H1 (cell line): ENCODE measurements at regions not wholly inside any gene's neighbourhood (a gene's known extent, or its start where the extent isn't known, plus 50 kb on each side); places are given as distances from the start of the nearest gene placed in this dataset.

ENCODE experiments used
- CTCF ChIA-PET: fragments of 300-600 bp; sonication (Branson Sonifier 250); formaldehyde crosslinking; loops from one replicate; lab custom pipeline; 2021; ENCODE audit not compliant: partially characterized antibody; lab: Charles Lee
- POLR2A ChIA-PET: fragments of 300-600 bp; sonication (Branson Sonifier 250); formaldehyde crosslinking; loops from one replicate; lab custom pipeline; 2021; ENCODE audit warnings: inconsistent platforms; ENCODE audit not compliant: partially characterized antibody; lab: Charles Lee
- DNase-seq, 2 experiments: peaks; one replicate each; pipeline versions ENCODE4 v3.0.0 to v3.0.0-alpha.2; 2010 to 2022; ENCODE audit warnings: low spot score in 2 of 2, low read depth in 1 of 2, mixed read lengths in 1 of 2
- FAIRE-seq: peaks from 2 replicates; lab custom pipeline; 2011; peaks lifted over from hg19 to GRCh38; lab: Jason Lieb, UNC
- H2AFZ ChIP-seq: 2 replicates; pipeline ENCODE4 v1.8.1; 2012; ENCODE audit warnings: low read length, inconsistent platforms
- H2AK5ac ChIP-seq: 2 replicates; pipeline ENCODE4 v1.6.1; 2013; ENCODE audit warnings: low read depth, low read length
- H2BK120ac ChIP-seq: replicated peaks from 2 replicates; pipeline ENCODE3; 2013; ENCODE audit warnings: low read depth, low read length, inconsistent platforms
- H2BK12ac ChIP-seq: 2 replicates; pipeline ENCODE4 v1.6.1; 2013; ENCODE audit warnings: low read depth, low read length
- H2BK15ac ChIP-seq: 2 replicates; pipeline ENCODE4 v1.6.1; 2013; ENCODE audit warnings: low read length
- H2BK20ac ChIP-seq: 2 replicates; pipeline ENCODE4 v1.6.1; 2013; ENCODE audit warnings: low read length
- H2BK5ac ChIP-seq: 2 replicates; pipeline ENCODE4 v1.6.1; 2013; ENCODE audit warnings: low read depth, low read length
- H3K14ac ChIP-seq: 2 replicates; pipeline ENCODE4 v1.6.1; 2013; ENCODE audit warnings: inconsistent platforms; ENCODE audit not compliant: insufficient read length
- H3K18ac ChIP-seq: 2 replicates; pipeline ENCODE4 v1.6.1; 2013; ENCODE audit warnings: low read length; ENCODE audit errors: extremely low read depth
- H3K23ac ChIP-seq: 2 replicates; pipeline ENCODE4 v1.6.1; 2013; ENCODE audit warnings: inconsistent platforms; ENCODE audit not compliant: insufficient read length
- H3K23me2 ChIP-seq: 2 replicates; pipeline ENCODE4 v1.6.1; 2013; ENCODE audit warnings: low read depth, low read length
- H3K27ac ChIP-seq: 2 replicates; pipeline ENCODE4 v1.6.1; 2011; ENCODE audit warnings: low read depth, low read length, inconsistent platforms
- H3K27me3 ChIP-seq, 4 experiments: replicated peaks in 1 of 4; 1 replicate in 1 of 4; 2 replicates in 3 of 4; pipeline versions ENCODE4 v1.6.1 to v1.8.1; 2011 to 2013; ENCODE audit warnings: low read length in 3 of 4, mild to moderate bottlenecking in 3 of 4, inconsistent platforms in 2 of 4, mixed read lengths in 2 of 4, moderate library complexity in 1 of 4; ENCODE audit not compliant: control insufficient read depth in 3 of 4, insufficient read depth in 3 of 4; ENCODE audit errors: extremely low read depth in 1 of 4
- H3K36me3 ChIP-seq, 4 experiments: 2 replicates each; pipeline versions ENCODE4 v1.6.1 to v1.8.1; 2011 to 2013; ENCODE audit warnings: mild to moderate bottlenecking in 4 of 4, low read length in 3 of 4, moderate library complexity in 2 of 4, control low read depth in 1 of 4, inconsistent platforms in 1 of 4; ENCODE audit not compliant: insufficient read depth in 4 of 4, control insufficient read depth in 2 of 4
- H3K4ac ChIP-seq: replicated peaks from 2 replicates; pipeline ENCODE3; 2013; ENCODE audit warnings: low read length, low read depth, mixed read lengths, inconsistent platforms; ENCODE audit not compliant: insufficient read length
- H3K4me1 ChIP-seq, 4 experiments: replicated peaks in 1 of 4; 1 replicate in 1 of 4; 2 replicates in 3 of 4; pipeline versions ENCODE4 v1.6.1 to v1.8.1; 2011 to 2013; ENCODE audit warnings: low read length in 3 of 4, inconsistent platforms in 2 of 4, mixed read lengths in 1 of 4; ENCODE audit not compliant: insufficient read depth in 4 of 4, control insufficient read depth in 3 of 4
- H3K4me2 ChIP-seq, 2 experiments: 2 replicates each; pipeline versions ENCODE4 v1.6.1 to v1.8.1; 2011 to 2013; ENCODE audit warnings: low read depth in 2 of 2, low read length in 2 of 2, control low read depth in 1 of 2, inconsistent platforms in 1 of 2, mild to moderate bottlenecking in 1 of 2; ENCODE audit not compliant: insufficient read depth in 1 of 2
- H3K4me3 ChIP-seq, 4 experiments: fragments of 200-600, 300-600 bp in 1 of 4; sonication (generic), shearing (Covaris generic), sonication (Bioruptor Twin) in 1 of 4; 2 replicates each; pipeline versions ENCODE4 v1.5.1 to v1.8.1; 2011 to 2016; ENCODE audit warnings: low read length in 4 of 4, low read depth in 3 of 4, control low read depth in 2 of 4, inconsistent platforms in 2 of 4, mild to moderate bottlenecking in 2 of 4, mixed read lengths in 1 of 4, moderate library complexity in 1 of 4; ENCODE audit not compliant: insufficient read depth in 2 of 4; ENCODE audit errors: extremely low read depth in 1 of 4
- H3K56ac ChIP-seq: replicated peaks from 2 replicates; pipeline ENCODE3; 2013; ENCODE audit warnings: low read depth, mild to moderate bottlenecking, mixed read lengths, low read length, inconsistent platforms; ENCODE audit not compliant: insufficient read length
- H3K79me1 ChIP-seq: 2 replicates; pipeline ENCODE4 v1.6.1; 2013; ENCODE audit warnings: low read depth, low read length, control low read depth
- H3K79me2 ChIP-seq, 2 experiments: 2 replicates each; pipeline versions ENCODE4 v1.6.1 to v1.8.1; 2012 to 2013; ENCODE audit warnings: low read length in 2 of 2, mild to moderate bottlenecking in 2 of 2, inconsistent platforms in 1 of 2; ENCODE audit not compliant: insufficient read depth in 2 of 2, control insufficient read depth in 1 of 2
- H3K9ac ChIP-seq, 4 experiments: replicated peaks in 1 of 4; 1 replicate in 1 of 4; 2 replicates in 3 of 4; pipeline versions ENCODE4 v1.6.1 to v1.8.1; 2011 to 2013; ENCODE audit warnings: low read depth in 3 of 4, low read length in 3 of 4, control low read depth in 2 of 4, mild to moderate bottlenecking in 2 of 4, moderate library complexity in 2 of 4, inconsistent platforms in 1 of 4; ENCODE audit errors: extremely low read depth in 1 of 4
- H3K9me3 ChIP-seq, 2 experiments: 2 replicates each; pipeline versions ENCODE4 v1.6.1 to v1.8.1; 2012 to 2013; ENCODE audit warnings: mild to moderate bottlenecking in 2 of 2, moderate library complexity in 2 of 2, control low read depth in 1 of 2, inconsistent platforms in 1 of 2, low read depth in 1 of 2, low read length in 1 of 2, mixed read lengths in 1 of 2; ENCODE audit not compliant: insufficient read depth in 2 of 2
- H4K20me1 ChIP-seq, 2 experiments: replicated peaks in 1 of 2; 2 replicates each; pipeline versions ENCODE3 to v1.8.1; 2011 to 2013; ENCODE audit warnings: inconsistent platforms in 2 of 2, low read length in 2 of 2, mild to moderate bottlenecking in 1 of 2; ENCODE audit not compliant: insufficient read depth in 2 of 2, control insufficient read depth in 1 of 2
- H4K5ac ChIP-seq: 2 replicates; pipeline ENCODE4 v1.6.1; 2013; ENCODE audit warnings: low read length, low read depth, mixed read lengths, inconsistent platforms; ENCODE audit not compliant: insufficient read length
- H4K8ac ChIP-seq: 2 replicates; pipeline ENCODE4 v1.8.0; 2013; ENCODE audit warnings: mild to moderate bottlenecking, moderate library complexity, low read length, inconsistent platforms; ENCODE audit not compliant: insufficient read depth; ENCODE audit errors: extremely low read depth
- H4K91ac ChIP-seq: replicated peaks from 2 replicates; pipeline ENCODE3; 2013; ENCODE audit warnings: low read length, mixed read lengths, inconsistent platforms; ENCODE audit not compliant: insufficient read length
- ATF3 ChIP-seq: IDR thresholded peaks from 2 replicates; pipeline ENCODE4 v1.6.1; 2011; ENCODE audit warnings: low read depth, mild to moderate bottlenecking, low read length; ENCODE audit not compliant: insufficient read depth
- BACH1 ChIP-seq: IDR thresholded peaks from 2 replicates; pipeline ENCODE4 v1.6.1; 2012; ENCODE audit warnings: low read length, improper control_type of control experiment
- BCL11A ChIP-seq, 2 experiments: IDR thresholded peaks; one replicate each; pipeline ENCODE4 v1.6.1; 2011; ENCODE audit warnings: low read depth in 2 of 2, low read length in 2 of 2, mild to moderate bottlenecking in 2 of 2
- CBX5 ChIP-seq: fragments of 300-800, 300-1000 bp; sonication (generic); IDR thresholded peaks from 2 replicates; pipeline ENCODE4 v1.7.1; 2016; ENCODE audit warnings: antibody characterized with exemption, low read length, low read depth
- CHD1 ChIP-seq: IDR thresholded peaks from 2 replicates; pipeline ENCODE4 v1.6.1; 2012; ENCODE audit warnings: low read depth, low read length, improper control_type of control experiment
- EGR1 ChIP-seq: IDR thresholded peaks from 2 replicates; pipeline ENCODE4 v1.6.1; 2011; ENCODE audit warnings: low read depth, low read length, borderline replicate concordance
- HDAC2 ChIP-seq, 2 experiments: fragments of 300-600 bp in 1 of 2; sonication (generic) in 1 of 2; IDR thresholded peaks; 2 replicates each; pipeline ENCODE4 v1.6.1; 2011 to 2012; ENCODE audit warnings: low read depth in 2 of 2, low read length in 2 of 2, mild to moderate bottlenecking in 2 of 2, moderate library complexity in 2 of 2, borderline replicate concordance in 1 of 2, inconsistent platforms in 1 of 2
- POLR2AphosphoS5 ChIP-seq: IDR thresholded peaks from 2 replicates; pipeline ENCODE4 v1.6.1; 2011; ENCODE audit warnings: low read depth, low read length
- SIRT6 ChIP-seq: IDR thresholded peaks from one replicate; pipeline ENCODE4 v1.7.1; 2012; ENCODE audit warnings: low read length, inconsistent platforms
- TCF12 ChIP-seq: IDR thresholded peaks from 2 replicates; pipeline ENCODE4 v1.6.1; 2011; ENCODE audit warnings: low read depth, mild to moderate bottlenecking, low read length
- YY1 ChIP-seq: IDR thresholded peaks from 2 replicates; pipeline ENCODE4 v1.6.1; 2011; ENCODE audit warnings: low read depth, mild to moderate bottlenecking, low read length
- WGBS, 2 experiments: shearing (Covaris generic) in 1 of 2; methylation state at CpG; one replicate each; pipeline versions ENCODE4 v1.1.6 to v1.1.7; 2013 to 2015; ENCODE audit warnings: low lambda C conversion rate in 2 of 2, mixed read lengths in 2 of 2, inconsistent platforms in 1 of 2, low coverage in 1 of 2, missing lambda C conversion rate in 1 of 2; ENCODE audit not compliant: insufficient replicate concordance in 2 of 2, insufficient coverage in 1 of 2, insufficient read length in 1 of 2; ENCODE audit errors: extremely low coverage in 1 of 2, missing lambda C conversion rate in 1 of 2; 5-methylcytosine and 5-hydroxymethylcytosine counted together

- Histone ChIP-seq H2AK5ac (no peak overlapping the region), H3K27ac (no peak overlapping the region), H4K5ac (no peak overlapping the region), H3K4me1 (no peaks in the 10 kb centered on the region), H3K36me3 (no peaks in the 10 kb centered on the region), H4K91ac (no peak overlapping the region), H3K9ac (no peak overlapping the region), H2BK12ac (no peak overlapping the region), H3K27me3 (no peaks in the 10 kb centered on the region), H3K18ac (no peak overlapping the region), H3K56ac (no peak overlapping the region), H2BK5ac (no peak overlapping the region), H3K23me2 (no peaks in the 10 kb centered on the region), H3K23ac (no peak overlapping the region), H3K4me2 (no peak overlapping the region), H2AFZ (no peak overlapping the region), H4K20me1 (no peaks in the 10 kb centered on the region), H3K9me3 (no peaks in the 10 kb centered on the region; a peak in 1 of 4 replicates), H3K79me2 (no peaks in the 10 kb centered on the region), H3K14ac (no peak overlapping the region), H2BK15ac (no peak overlapping the region), H3K79me1 (no peaks in the 10 kb centered on the region), H3K4ac (no peak overlapping the region), H2BK20ac (no peak overlapping the region), H4K8ac (no peak overlapping the region), H3K4me3 (no peak overlapping the region), H2BK120ac (no peak overlapping the region)
- ChIA-PET POLR2A (no interaction called here), CTCF (no interaction called here)
- no peak for DNase-seq
- WGBS, 2 experiments: 96% methylated on average over 4 of the region's 4 CpGs; no CpG with 5 or more reads in 1 of the 2 experiments
- FAIRE-seq: no peak
- no peak for TF ChIP-seq HDAC2 (IDR thresholded peaks at IDR 0.05; ENCODE audit: borderline replicate concordance in 1 of 2, low read depth in 2 of 2, low read length in 2 of 2)
- TF ChIP-seq YY1: no peak
- no peak for TF ChIP-seq EGR1
- TF ChIP-seq POLR2AphosphoS5: no peak
- no peak for TF ChIP-seq SIRT6
- TF ChIP-seq TCF12: no peak
- no peak for TF ChIP-seq CHD1
- TF ChIP-seq BACH1: no peak
- no peak for TF ChIP-seq ATF3
- no peak for TF ChIP-seq CBX5
- no peak for TF ChIP-seq BCL11A (IDR thresholded peaks at IDR 0.05; ENCODE audit: low read depth in 2 of 2, low read length in 2 of 2)
Measured at GRCh38 chr1:168867941-168868634, 139.1 kb upstream of the DPT start.
